NCI-H2227 (cell line): ENCODE measurements at regions not wholly inside any gene's neighbourhood (a gene's known extent, or its start where the extent isn't known, plus 50 kb on each side); places are given as distances from the start of the nearest gene placed in this dataset.
A peak's percentile ranks its signal among the peaks of the same experiment; 100 is the strongest.

Source experiments
- DNase-seq: peaks from one replicate; lab custom pipeline; 2025; ENCODE audit not compliant: unreplicated experiment; lab: John Stamatoyannopoulos, UW

GRCh38 chr1:189356206-189356605 is 1121.5 kb downstream of the BRINP3 start:
- no peak for DNase-seq

GRCh38 chr1:189357317-189357716 is 1120.3 kb downstream of the BRINP3 start:
- no peak for DNase-seq

- DNase-seq, result no peak
Observed at GRCh38 chr1:189369612-189370011, 1108.1 kb downstream of the BRINP3 start.

- DNase-seq, result no peak
Observed at GRCh38 chr1:189374816-189375215, 1102.8 kb downstream of the BRINP3 start.

- DNase-seq, result no peak
Observed at GRCh38 chr1:189405419-189405818, 1072.2 kb downstream of the BRINP3 start.

GRCh38 chr1:189409774-189410173 is 1067.9 kb downstream of the BRINP3 start:
- DNase-seq, result no peak

- DNase-seq, result no peak
Observed at GRCh38 chr1:189424746-189425331, 1052.8 kb downstream of the BRINP3 start.

GRCh38 chr1:189429610-189430009 is 1048.1 kb downstream of the BRINP3 start:
- peak; percentile 3 for DNase-seq

- no peak for DNase-seq
Observed at GRCh38 chr1:189431447-189431846, 1046.2 kb downstream of the BRINP3 start.

- no peak for DNase-seq
Observed at GRCh38 chr1:189432753-189433152, 1044.9 kb downstream of the BRINP3 start.

- DNase-seq, result no peak
Observed at GRCh38 chr1:189434461-189434860, 1043.2 kb downstream of the BRINP3 start.

GRCh38 chr1:189435398-189435797 is 1042.3 kb downstream of the BRINP3 start:
- no peak for DNase-seq

- DNase-seq, result no peak
Observed at GRCh38 chr1:189438808-189439207, 1038.9 kb downstream of the BRINP3 start.

GRCh38 chr1:189463166-189463565 is 1014.5 kb downstream of the BRINP3 start:
- no peak for DNase-seq

GRCh38 chr1:189496768-189497167 is 980.9 kb downstream of the BRINP3 start:
- DNase-seq, result no peak

- DNase-seq, result no peak
Observed at GRCh38 chr1:189499736-189500135, 977.9 kb downstream of the BRINP3 start.

GRCh38 chr1:189500778-189501177 is 976.9 kb downstream of the BRINP3 start:
- DNase-seq, result peak; percentile 11

- DNase-seq, result no peak
Observed at GRCh38 chr1:189510827-189511226, 966.8 kb downstream of the BRINP3 start.

- DNase-seq, result no peak
Observed at GRCh38 chr1:189513091-189513490, 964.6 kb downstream of the BRINP3 start.

- no peak for DNase-seq
Observed at GRCh38 chr1:189522441-189522840, 955.2 kb downstream of the BRINP3 start.

GRCh38 chr1:189524501-189524900 is 953.2 kb downstream of the BRINP3 start:
- DNase-seq, result no peak

- DNase-seq, result no peak
Observed at GRCh38 chr1:189530162-189530561, 947.5 kb downstream of the BRINP3 start.

GRCh38 chr1:189538271-189538670 is 939.4 kb downstream of the BRINP3 start:
- DNase-seq, result no peak
